ENCODE measurements at regions not wholly inside any gene's neighbourhood (a gene's known extent, or its start where the extent isn't known, plus 50 kb on each side); places are given as distances from the start of the nearest gene placed in this dataset.

- DNase-seq: no peak
- intact Hi-C loops (cut with micrococcal nuclease): no loop called here
- no peaks in the 10 kb centered on the region for H3K36me3 Mint-ChIP-seq (ENCODE audit: low read depth)
Measured at GRCh38 chr5:4225741-4226140, 630.1 kb downstream of the IRX1 start.

GRCh38 chr5:4226565-4226964 lies 630.9 kb downstream of the IRX1 start:
- H3K4me1 Mint-ChIP-seq: no peaks in the 10 kb centered on the region
- H3K9me3 Mint-ChIP-seq: no peaks in the 10 kb centered on the region
- intact Hi-C loops (cut with micrococcal nuclease): no loop called here
- H3K27ac Mint-ChIP-seq: no peak overlapping the region
- H3K36me3 Mint-ChIP-seq (ENCODE audit: low read depth): no peaks in the 10 kb centered on the region
- H3K27me3 Mint-ChIP-seq: no peaks in the 10 kb centered on the region
- no peak overlapping the region for H3K4me3 Mint-ChIP-seq
- DNase-seq: no peak

More at GRCh38 chr5:4225741-4226140, 630.1 kb downstream of the IRX1 start:
- Mint-ChIP-seq H3K27ac (no peak overlapping the region), H3K4me1 (no peaks in the 10 kb centered on the region), H3K9me3 (no peaks in the 10 kb centered on the region), H3K4me3 (no peak overlapping the region), H3K27me3 (no peaks in the 10 kb centered on the region)

DNA sequence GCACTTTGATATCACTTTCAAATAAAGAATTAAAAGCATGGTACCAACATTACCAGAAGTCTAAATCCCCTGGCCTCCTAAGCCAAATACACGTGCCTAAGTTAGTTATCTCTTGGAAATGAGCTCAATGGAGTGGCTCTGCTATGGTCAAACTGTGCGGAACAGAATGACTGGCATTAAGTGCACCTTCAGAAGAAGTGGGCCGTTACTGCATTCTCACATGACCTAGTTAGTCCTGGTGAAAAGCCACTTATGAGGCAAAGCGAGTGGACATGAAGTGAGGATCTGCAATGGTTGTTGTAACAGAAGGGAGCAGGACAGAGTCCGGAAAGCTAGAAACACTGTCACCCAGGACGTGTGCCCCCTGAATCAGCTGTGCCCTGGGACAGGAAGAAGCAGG lies 633.1 kb downstream of the IRX1 start:
- no peaks in the 10 kb centered on the region for H3K4me1 Mint-ChIP-seq
- no peak overlapping the region for H3K4me3 Mint-ChIP-seq
- H3K27me3 Mint-ChIP-seq: no peaks in the 10 kb centered on the region
- peaks cover 11% of the 10 kb centered on the region for H3K9me3 Mint-ChIP-seq
- H3K36me3 Mint-ChIP-seq (ENCODE audit: low read depth): no peaks in the 10 kb centered on the region
- H3K27ac Mint-ChIP-seq: no peak overlapping the region
- no peak for DNase-seq
- intact Hi-C loops (cut with micrococcal nuclease): no loop called here

DNA sequence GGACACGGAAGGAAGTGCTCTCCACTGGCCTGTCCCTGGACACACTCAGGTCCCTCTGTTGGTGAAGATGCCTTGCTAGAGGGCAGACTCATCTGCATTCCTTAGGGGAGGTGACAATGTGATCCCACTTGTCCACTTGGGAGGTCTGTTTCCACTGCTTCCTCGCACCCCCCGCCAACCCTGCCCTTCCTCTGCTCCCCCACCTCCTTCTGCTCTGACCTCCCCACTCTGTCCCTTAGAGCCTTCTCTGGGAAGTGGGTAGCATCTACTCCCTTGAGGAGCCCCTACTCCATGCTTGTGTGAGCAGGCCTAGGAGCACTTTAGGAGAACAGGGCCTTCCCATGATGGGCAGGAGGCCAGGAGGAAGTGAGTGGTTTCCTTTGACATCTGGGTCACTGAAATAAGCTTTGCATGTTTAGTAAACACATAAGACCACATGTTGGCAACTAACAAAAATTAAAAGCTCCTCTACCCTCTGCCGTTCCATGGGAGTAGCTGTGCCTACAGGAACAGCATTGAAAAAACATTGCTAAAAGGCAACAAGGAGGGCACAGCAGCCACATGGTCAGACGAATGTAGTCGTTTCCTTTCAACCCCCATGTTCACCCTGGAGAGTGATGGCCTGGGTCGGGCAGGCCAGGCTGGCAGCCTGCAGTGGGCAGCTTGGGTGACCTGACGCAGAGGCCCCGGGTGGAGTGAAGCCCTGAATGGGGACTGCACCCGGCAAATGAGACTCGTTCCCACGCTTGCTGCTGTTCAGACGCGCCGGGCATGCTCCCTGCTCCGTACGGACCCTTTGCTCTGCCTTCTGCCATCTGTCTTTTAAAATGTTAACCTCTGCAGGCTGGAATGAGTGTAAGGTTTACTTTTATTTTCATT lies 634.0 kb downstream of the IRX1 start:
- intact Hi-C loops (cut with micrococcal nuclease): no loop called here
- Mint-ChIP-seq H3K27ac (no peak overlapping the region), H3K4me1 (no peaks in the 10 kb centered on the region), H3K36me3 (ENCODE audit: low read depth) (no peaks in the 10 kb centered on the region), H3K9me3 (peaks cover 18% of the 10 kb centered on the region), H3K4me3 (no peak overlapping the region), H3K27me3 (no peaks in the 10 kb centered on the region)
- no peak for DNase-seq

- Mint-ChIP-seq H3K27ac (no peak overlapping the region), H3K27me3 (no peaks in the 10 kb centered on the region), H3K4me3 (no peak overlapping the region), H3K4me1 (no peaks in the 10 kb centered on the region), H3K9me3 (peaks cover 21% of the 10 kb centered on the region), H3K36me3 (ENCODE audit: low read depth) (no peaks in the 10 kb centered on the region)
- intact Hi-C loops (cut with micrococcal nuclease): no loop called here
- no peak for DNase-seq
Measured at GRCh38 chr5:4230471-4230785, 634.8 kb downstream of the IRX1 start.

GRCh38 chr5:4230786-4231641 lies 635.4 kb downstream of the IRX1 start:
- H3K9me3 Mint-ChIP-seq: peaks cover 21% of the 10 kb centered on the region
- intact Hi-C loops (cut with micrococcal nuclease): no loop called here
- no peak overlapping the region for H3K4me3 Mint-ChIP-seq
- H3K27me3 Mint-ChIP-seq: no peaks in the 10 kb centered on the region
- H3K27ac Mint-ChIP-seq: no peak overlapping the region
- no peaks in the 10 kb centered on the region for H3K4me1 Mint-ChIP-seq
- no peak for DNase-seq
- no peaks in the 10 kb centered on the region for H3K36me3 Mint-ChIP-seq (ENCODE audit: low read depth)

DNA sequence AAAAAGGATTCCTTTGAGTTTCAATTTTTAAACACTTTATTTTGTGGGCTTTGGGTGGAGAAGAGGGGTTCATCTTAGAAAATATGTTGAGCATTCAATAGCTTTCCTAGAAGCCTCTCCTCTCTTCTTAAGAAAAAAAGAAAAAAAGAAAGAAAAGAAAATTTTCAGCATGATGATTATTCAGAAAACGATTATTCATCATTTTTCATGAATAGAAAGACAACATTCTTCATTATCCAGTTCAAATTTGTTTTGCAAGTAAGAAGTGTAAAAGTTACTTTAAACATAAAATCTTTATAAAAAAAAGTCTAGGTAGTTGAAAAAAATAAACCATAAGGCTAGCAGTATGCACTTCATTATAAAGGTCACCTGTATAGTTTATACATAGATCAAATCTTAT lies 636.5 kb downstream of the IRX1 start:
- Mint-ChIP-seq H3K27ac (no peak overlapping the region), H3K27me3 (no peaks in the 10 kb centered on the region), H3K36me3 (ENCODE audit: low read depth) (no peaks in the 10 kb centered on the region), H3K4me1 (no peaks in the 10 kb centered on the region), H3K9me3 (peaks cover 24% of the 10 kb centered on the region), H3K4me3 (no peak overlapping the region)
- intact Hi-C loops (cut with micrococcal nuclease): no loop called here
- no peak for DNase-seq

GRCh38 chr5:4233671-4234070 lies 638.0 kb downstream of the IRX1 start:
- H3K27me3 Mint-ChIP-seq: no peaks in the 10 kb centered on the region
- DNase-seq: no peak
- H3K4me1 Mint-ChIP-seq: no peaks in the 10 kb centered on the region
- H3K27ac Mint-ChIP-seq: no peak overlapping the region
- H3K9me3 Mint-ChIP-seq: peaks cover 29% of the 10 kb centered on the region
- no peak overlapping the region for H3K4me3 Mint-ChIP-seq
- intact Hi-C loops (cut with micrococcal nuclease): no loop called here
- no peaks in the 10 kb centered on the region for H3K36me3 Mint-ChIP-seq (ENCODE audit: low read depth)

DNA sequence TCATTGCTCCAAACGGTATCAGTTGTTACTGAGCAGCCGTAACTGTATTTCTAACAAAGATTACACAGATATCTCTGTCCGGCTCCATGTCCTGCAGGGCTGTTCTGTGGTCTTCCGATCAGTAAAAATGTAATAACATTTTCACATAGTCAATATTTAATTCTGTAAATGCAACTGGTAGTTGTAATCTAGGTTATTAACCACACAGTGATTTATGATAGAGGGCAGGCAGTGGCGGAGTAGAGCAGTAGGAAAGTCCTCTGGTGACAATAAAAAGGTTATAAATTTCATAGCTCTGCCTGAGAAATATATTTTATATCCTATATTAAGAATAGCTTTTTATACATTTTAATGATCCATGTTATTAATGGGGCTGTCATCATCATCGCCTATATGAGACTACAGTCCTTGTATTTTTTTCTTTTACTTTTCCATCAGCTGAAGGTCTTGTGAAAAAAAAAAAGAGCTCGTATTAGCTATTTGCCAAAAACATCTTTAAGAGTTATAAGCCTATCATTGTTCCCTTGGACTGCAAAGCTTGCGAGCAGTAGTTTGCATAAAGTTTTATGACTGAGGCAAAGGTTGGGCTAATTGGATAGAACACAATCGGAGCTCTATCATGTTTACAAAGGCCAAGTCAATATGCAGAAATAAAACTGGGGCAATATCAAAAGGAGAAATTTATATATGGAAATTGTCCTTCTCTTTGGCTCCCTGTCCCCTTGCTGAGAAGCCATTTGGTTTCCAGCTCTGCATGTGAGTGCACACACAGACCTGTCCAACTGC lies 648.0 kb downstream of the IRX1 start:
- Mint-ChIP-seq H3K4me1 (no peaks in the 10 kb centered on the region), H3K27me3 (no peaks in the 10 kb centered on the region), H3K27ac (no peak overlapping the region), H3K4me3 (no peak overlapping the region), H3K9me3 (peaks cover 9% of the 10 kb centered on the region), H3K36me3 (ENCODE audit: low read depth) (no peaks in the 10 kb centered on the region)
- intact Hi-C loops (cut with micrococcal nuclease): no loop called here
- no peak for DNase-seq

DNA sequence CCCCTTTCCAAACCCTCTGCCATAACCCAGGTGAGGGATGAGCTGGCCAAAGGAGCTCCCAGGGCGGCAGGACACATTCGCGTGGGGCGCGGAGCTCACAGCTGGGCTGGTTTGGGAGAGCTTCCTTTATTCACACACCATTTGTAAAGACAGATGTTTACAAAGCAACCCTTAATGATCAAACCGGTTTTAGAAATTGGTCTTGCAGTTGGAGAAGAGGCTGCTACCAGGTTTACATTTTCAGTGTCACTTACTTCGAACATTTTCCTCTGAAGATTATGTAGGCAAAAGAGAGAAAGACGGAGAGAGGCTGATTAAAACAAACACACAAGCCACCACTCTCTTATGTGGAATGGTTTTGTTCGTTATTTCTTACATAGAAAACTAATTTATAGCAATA lies 648.7 kb downstream of the IRX1 start:
- Mint-ChIP-seq H3K36me3 (ENCODE audit: low read depth) (no peaks in the 10 kb centered on the region), H3K27me3 (no peaks in the 10 kb centered on the region), H3K27ac (no peak overlapping the region), H3K4me3 (no peak overlapping the region), H3K4me1 (no peaks in the 10 kb centered on the region), H3K9me3 (peaks cover 9% of the 10 kb centered on the region)
- DNase-seq: no peak
- intact Hi-C loops (cut with micrococcal nuclease): no loop called here

DNA sequence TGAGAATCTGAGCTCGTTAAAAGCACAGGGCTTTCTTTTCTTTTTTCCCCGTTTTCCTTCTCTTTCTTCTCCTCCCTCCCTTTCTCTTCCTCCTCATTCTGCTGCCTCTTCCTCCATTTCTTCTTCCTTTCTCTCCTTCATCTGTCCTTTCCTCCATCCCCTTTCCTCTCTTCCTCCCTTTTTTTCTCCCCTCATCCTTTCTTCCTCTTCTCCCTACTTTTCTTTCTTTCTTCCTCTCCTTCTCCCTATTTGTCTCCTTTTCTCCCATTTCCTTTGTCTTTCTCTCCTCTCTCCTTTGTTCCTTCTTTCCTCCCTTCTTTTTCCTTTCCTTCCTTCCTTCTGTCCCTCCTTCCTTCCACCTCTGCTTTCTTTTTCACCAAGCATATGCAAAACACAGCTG lies 649.4 kb downstream of the IRX1 start:
- no peak for DNase-seq
- Mint-ChIP-seq H3K4me1 (no peaks in the 10 kb centered on the region), H3K36me3 (ENCODE audit: low read depth) (no peaks in the 10 kb centered on the region), H3K27me3 (no peaks in the 10 kb centered on the region), H3K27ac (no peak overlapping the region), H3K4me3 (no peak overlapping the region), H3K9me3 (peaks cover 9% of the 10 kb centered on the region)
- intact Hi-C loops (cut with micrococcal nuclease): no loop called here

DNA sequence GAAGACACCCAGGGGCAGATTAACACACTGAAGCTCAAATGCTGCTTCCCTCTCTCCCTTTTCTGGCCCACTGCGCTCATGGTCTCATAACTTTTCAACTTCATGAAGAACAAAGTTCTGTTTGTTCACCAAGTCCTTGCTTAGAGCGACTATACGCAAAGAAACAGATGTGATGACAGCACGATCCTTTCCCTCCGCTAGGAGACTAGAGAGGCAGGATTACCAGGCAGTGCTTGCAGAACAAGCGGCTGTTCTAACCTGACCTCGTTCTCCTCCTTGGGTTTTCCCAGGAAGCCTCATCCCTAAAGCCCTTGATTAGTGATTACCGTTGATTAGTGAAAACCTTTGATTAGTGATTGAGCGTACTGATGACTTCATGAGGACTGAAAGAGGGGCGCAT lies 649.9 kb downstream of the IRX1 start:
- H3K4me3 Mint-ChIP-seq: no peak overlapping the region

GRCh38 chr5:4246447-4246846 lies 650.8 kb downstream of the IRX1 start:
- no peak overlapping the region for H3K27ac Mint-ChIP-seq
- intact Hi-C loops (cut with micrococcal nuclease): no loop called here

More for the DNA sequence above, 649.9 kb downstream of the IRX1 start:
- H3K27me3 Mint-ChIP-seq: no peaks in the 10 kb centered on the region
- peaks cover 9% of the 10 kb centered on the region for H3K9me3 Mint-ChIP-seq
- intact Hi-C loops (cut with micrococcal nuclease): no loop called here
- DNase-seq: no peak
- H3K27ac Mint-ChIP-seq: no peak overlapping the region
- no peaks in the 10 kb centered on the region for H3K4me1 Mint-ChIP-seq
- no peaks in the 10 kb centered on the region for H3K36me3 Mint-ChIP-seq (ENCODE audit: low read depth)

GRCh38 chr5:4250254-4250653 lies 654.6 kb downstream of the IRX1 start:
- Mint-ChIP-seq H3K27me3 (no peaks in the 10 kb centered on the region), H3K27ac (no peak overlapping the region), H3K36me3 (ENCODE audit: low read depth) (no peaks in the 10 kb centered on the region), H3K9me3 (peaks cover 5% of the 10 kb centered on the region), H3K4me3 (no peak overlapping the region), H3K4me1 (no peaks in the 10 kb centered on the region)
- intact Hi-C loops (cut with micrococcal nuclease): no loop called here
- no peak for DNase-seq

More at GRCh38 chr5:4246447-4246846, 650.8 kb downstream of the IRX1 start:
- Mint-ChIP-seq H3K9me3 (peaks cover 9% of the 10 kb centered on the region), H3K27me3 (no peaks in the 10 kb centered on the region), H3K4me1 (no peaks in the 10 kb centered on the region), H3K4me3 (no peak overlapping the region), H3K36me3 (ENCODE audit: low read depth) (no peaks in the 10 kb centered on the region)
- DNase-seq: no peak
